Endothelial cell of umbilical vein (primary cell): ENCODE measurements at regions not wholly inside any gene's neighbourhood (a gene's known extent, or its start where the extent isn't known, plus 50 kb on each side); places are given as distances from the start of the nearest gene placed in this dataset.

ENCODE experiments used
- BruUV-seq: library from RNA; stranded (reverse); fragments of 400-500 nt; replicated peaks from 2 replicates; lab custom pipeline; 2021; lab: Mats Ljungman, UMichigan
- CTCF ChIA-PET: fragments of 300-600, 350-600 bp; sonication (Branson Sonifier 250); formaldehyde crosslinking; loops from one replicate; lab custom pipeline; 2021; ENCODE audit warnings: antibody characterized with exemption, inconsistent platforms; lab: Charles Lee
- POLR2A ChIA-PET: fragments of 300-600, 350-600 bp; sonication (Branson Sonifier 250); formaldehyde crosslinking; loops from one replicate; lab custom pipeline; 2021; ENCODE audit warnings: antibody characterized with exemption, inconsistent platforms; lab: Charles Lee
- DNase-seq: peaks from one replicate; pipeline ENCODE4 v3.0.0-alpha.2; 2011; ENCODE audit warnings: low read depth, low spot score
- FAIRE-seq: peaks from 2 replicates; lab custom pipeline; 2011; peaks lifted over from hg19 to GRCh38; lab: Jason Lieb, UNC
- H2AFZ ChIP-seq: 2 replicates; pipeline ENCODE4 v1.6.0; 2012; ENCODE audit warnings: low read depth, low read length, control low read depth, inconsistent platforms
- H3K27ac ChIP-seq: 2 replicates; pipeline ENCODE4 v1.5.1; 2011; ENCODE audit warnings: low read depth, mild to moderate bottlenecking, control low read depth, low read length, moderate library complexity; ENCODE audit not compliant: insufficient read depth
- H3K27me3 ChIP-seq, 2 experiments: 2 replicates each; pipeline versions ENCODE4 v1.6.0 to v1.6.1; 2011; ENCODE audit warnings: low read length in 2 of 2, mixed read lengths in 1 of 2; ENCODE audit not compliant: control insufficient read depth in 2 of 2, insufficient read depth in 2 of 2
- H3K36me3 ChIP-seq, 2 experiments: 2 replicates in 1 of 2; 3 replicates in 1 of 2; pipeline ENCODE4 v1.5.1; 2011; ENCODE audit warnings: low read length in 2 of 2, mild to moderate bottlenecking in 1 of 2, moderate library complexity in 1 of 2; ENCODE audit not compliant: control insufficient read depth in 2 of 2, insufficient read depth in 2 of 2; ENCODE audit errors: extremely low read depth in 1 of 2
- H3K4me1 ChIP-seq: 3 replicates; pipeline ENCODE4 v1.5.1; 2011; ENCODE audit warnings: mild to moderate bottlenecking, low read length; ENCODE audit not compliant: control insufficient read depth, insufficient read depth; ENCODE audit errors: extremely low read depth
- H3K4me2 ChIP-seq: 2 replicates; pipeline ENCODE4 v1.6.1; 2011; ENCODE audit warnings: low read length, control low read depth, mixed read lengths; ENCODE audit not compliant: insufficient read depth
- H3K4me3 ChIP-seq, 3 experiments: fragments of 200-600 bp in 1 of 3; sonication (generic), shearing (Covaris generic) in 1 of 3; replicated peaks in 1 of 3; 2 replicates each; pipeline ENCODE4 v1.5.1; 2011 to 2016; ENCODE audit warnings: control low read depth in 3 of 3, low read length in 3 of 3, mild to moderate bottlenecking in 2 of 3, inconsistent platforms in 1 of 3, low read depth in 1 of 3, moderate library complexity in 1 of 3; ENCODE audit not compliant: insufficient read depth in 1 of 3
- H3K79me2 ChIP-seq: 2 replicates; pipeline ENCODE4 v1.6.0; 2012; ENCODE audit warnings: low read length, inconsistent platforms; ENCODE audit not compliant: control insufficient read depth, insufficient read depth
- H3K9ac ChIP-seq: replicated peaks from 2 replicates; pipeline ENCODE3; 2011; ENCODE audit warnings: low read length, control low read depth; ENCODE audit not compliant: insufficient read depth; ENCODE audit errors: extremely low read depth
- H3K9me1 ChIP-seq: replicated peaks from 3 replicates; pipeline ENCODE4 v1.6.0; 2011; ENCODE audit warnings: mild to moderate bottlenecking, low read length; ENCODE audit not compliant: control insufficient read depth, insufficient read depth; ENCODE audit errors: extremely low read depth
- H3K9me3 ChIP-seq: replicated peaks from 2 replicates; pipeline ENCODE4 v1.5.1; 2012; ENCODE audit warnings: low read length, inconsistent platforms; ENCODE audit not compliant: control insufficient read depth, insufficient read depth
- H4K20me1 ChIP-seq: replicated peaks from 2 replicates; pipeline ENCODE3; 2011; ENCODE audit warnings: mild to moderate bottlenecking, low read length; ENCODE audit not compliant: control insufficient read depth, insufficient read depth; ENCODE audit errors: extremely low read depth
- FOS ChIP-seq: IDR thresholded peaks from 2 replicates; pipeline ENCODE4 v1.6.1; 2011; ENCODE audit warnings: mild to moderate bottlenecking, low read length, moderate library complexity, borderline replicate concordance; ENCODE audit not compliant: insufficient read depth
- JUN ChIP-seq: IDR thresholded peaks from 2 replicates; pipeline ENCODE4 v1.6.1; 2011; ENCODE audit warnings: borderline replicate concordance, low read depth; ENCODE audit not compliant: insufficient read length, insufficient read depth
- MAX ChIP-seq: IDR thresholded peaks from 2 replicates; pipeline ENCODE4 v1.6.1; 2011; ENCODE audit not compliant: insufficient read depth, insufficient read length
- MYC ChIP-seq: IDR thresholded peaks from one replicate; pipeline ENCODE4 v1.6.1; 2011; ENCODE audit warnings: mild to moderate bottlenecking, low read depth, low read length
- POLR2A ChIP-seq: IDR thresholded peaks from 2 replicates; pipeline ENCODE4 v1.6.1; 2012; ENCODE audit warnings: low read depth, mild to moderate bottlenecking, control low read depth, low read length
- dilution Hi-C: fragments of 300-500 bp; cut with MboI; formaldehyde crosslinking; loops from one replicate; pipeline ENCODE4 v1.15.0; 2019; ENCODE audit warnings: low sequenced_read_pairs; ENCODE audit not compliant: extremely low pct_ligation_motif_present
- intact Hi-C: fragments of 100-400 bp; cut with micrococcal nuclease; formaldehyde crosslinking; loops from one replicate; pipeline ENCODE4 v1.10.0; 2022

- Histone ChIP-seq H3K27me3 (no peaks in the 10 kb centered on the region), H3K27ac (no peak overlapping the region), H3K9ac (no peak overlapping the region), H3K9me1 (no peaks in the 10 kb centered on the region), H3K79me2 (no peaks in the 10 kb centered on the region), H3K4me2 (no peak overlapping the region), H3K4me3 (no peak overlapping the region), H3K4me1 (no peaks in the 10 kb centered on the region), H4K20me1 (no peaks in the 10 kb centered on the region), H2AFZ (no peak overlapping the region), H3K36me3 (no peaks in the 10 kb centered on the region), H3K9me3 (no peaks in the 10 kb centered on the region)
- dilution Hi-C loops: no loop called here
- no peak for DNase-seq
- TF ChIP-seq MAX: no peak
- TF ChIP-seq POLR2A: no peak
- TF ChIP-seq JUN: no peak
- ChIA-PET POLR2A (no interaction called here), CTCF (no interaction called here)
- FAIRE-seq: no peak
- no TSS peak for BruUV-seq
- intact Hi-C loops: no loop called here
These were observed 370.7 kb upstream of the SLCO3A1 start for GRCh38 chr15:91482799-91483198.

- POLR2A ChIA-PET: no interaction called here
- Histone ChIP-seq H3K4me3 (no peak overlapping the region), H3K27ac (no peak overlapping the region), H3K27me3 (no peaks in the 10 kb centered on the region), H3K9me1 (no peaks in the 10 kb centered on the region), H2AFZ (no peak overlapping the region), H3K9ac (no peak overlapping the region), H3K4me2 (no peak overlapping the region), H3K9me3 (no peaks in the 10 kb centered on the region), H3K36me3 (no peaks in the 10 kb centered on the region), H4K20me1 (no peaks in the 10 kb centered on the region), H3K4me1 (no peaks in the 10 kb centered on the region), H3K79me2 (no peaks in the 10 kb centered on the region)
- TF ChIP-seq FOS: no peak
- TF ChIP-seq MYC: no peak
- TF ChIP-seq JUN: no peak
- intact Hi-C loops: no loop called here
- BruUV-seq: no TSS peak
- CTCF ChIA-PET: no interaction called here
- DNase-seq (no peak), FAIRE-seq (no peak)
- dilution Hi-C loops: no loop called here
These were observed 369.4 kb upstream of the SLCO3A1 start for GRCh38 chr15:91484141-91484540.
